Effector memory CD8-positive, alpha-beta T cell (primary cell): ENCODE measurements at regions not wholly inside any gene's neighbourhood (a gene's known extent, or its start where the extent isn't known, plus 50 kb on each side); places are given as distances from the start of the nearest gene placed in this dataset.

Experiments
- ATAC-seq: fragments of 150-1000 bp; cut with Tn5 transposase; replicated peaks from 2 replicates; pipeline ENCODE4 v1.10.0; 2021; ENCODE audit warnings: mild to moderate bottlenecking, moderate library complexity
- DNase-seq, 3 experiments: peaks; one replicate each; pipeline ENCODE4 v3.0.0; 2021
- H3K27ac Mint-ChIP-seq, 2 donors: one replicate each; pipeline ENCODE4 v1.8.0; 2022; ENCODE audit warnings: mild to moderate bottlenecking in 2 of 2, mixed read lengths in 2 of 2, moderate library complexity in 2 of 2
- H3K27me3 Mint-ChIP-seq, 2 donors: one replicate each; pipeline ENCODE4 v1.8.0; 2022; ENCODE audit warnings: mixed read lengths in 2 of 2
- H3K36me3 Mint-ChIP-seq: one replicate; pipeline ENCODE4 v1.8.0; 2022; ENCODE audit warnings: mild to moderate bottlenecking, moderate library complexity, mixed read lengths; ENCODE audit not compliant: insufficient read depth
- H3K4me1 Mint-ChIP-seq, 2 donors: one replicate each; pipeline ENCODE4 v1.8.0; 2022; ENCODE audit warnings: low read depth in 2 of 2, mixed read lengths in 2 of 2
- H3K4me3 Mint-ChIP-seq, 2 donors: one replicate each; pipeline ENCODE4 v1.8.0; 2022; ENCODE audit warnings: mild to moderate bottlenecking in 2 of 2, mixed read lengths in 2 of 2, moderate library complexity in 2 of 2
- H3K9me3 Mint-ChIP-seq, 2 donors: one replicate each; pipeline ENCODE4 v1.8.0; 2022; ENCODE audit warnings: mixed read lengths in 2 of 2

DNA sequence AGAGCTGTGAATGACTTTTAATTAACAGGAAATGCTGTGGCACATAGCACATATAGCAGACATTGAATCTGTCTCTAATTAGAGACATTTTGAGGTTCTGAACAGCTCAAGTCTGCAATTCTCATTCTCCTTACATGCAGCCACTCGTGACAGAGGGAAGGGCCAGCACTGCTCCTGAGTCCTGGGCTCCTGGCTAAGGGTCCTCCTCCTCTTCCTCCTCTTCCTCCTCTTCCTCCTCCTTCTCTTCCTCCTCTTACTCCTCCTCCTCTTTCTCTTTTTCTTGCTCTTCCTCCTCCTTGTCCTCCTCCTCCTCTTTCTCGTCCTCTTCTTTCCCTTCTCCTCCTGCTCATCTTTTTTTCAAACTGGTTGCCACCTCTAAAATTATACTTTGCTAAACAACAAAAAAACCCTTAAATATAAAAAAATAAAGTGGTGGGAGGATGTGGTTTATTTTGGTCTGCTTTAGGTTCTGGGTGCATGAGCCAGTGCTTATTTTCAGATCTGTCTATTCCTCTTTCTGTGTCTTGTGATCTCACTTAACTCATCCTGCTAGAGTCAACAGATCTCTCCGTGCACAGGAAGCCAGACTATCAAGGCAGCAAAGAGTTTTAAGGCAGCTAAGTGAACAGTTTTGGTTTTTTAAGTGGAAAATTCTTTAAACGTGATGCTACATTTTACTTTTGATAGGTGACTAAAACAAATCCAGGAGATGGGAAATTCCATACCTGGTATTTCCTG lies 159.3 kb downstream of the CD83 start:
- Mint-ChIP-seq H3K9me3 (peaks cover 0 to 2% of the 10 kb centered on the region in 2 donors), H3K4me3 (peak overlapping the region; percentile 36 to 84), H3K27ac (peak overlapping the region; percentile 79 to 97), H3K4me1 (peaks cover 25 to 31% of the 10 kb centered on the region in 2 donors), H3K27me3 (no peaks in the 10 kb centered on the region), H3K36me3 (peaks cover 4% of the 10 kb centered on the region)
- peak in 2 of 3 experiments; percentile 10 to 15 for DNase-seq
- ATAC-seq: peak; percentile 98

DNA sequence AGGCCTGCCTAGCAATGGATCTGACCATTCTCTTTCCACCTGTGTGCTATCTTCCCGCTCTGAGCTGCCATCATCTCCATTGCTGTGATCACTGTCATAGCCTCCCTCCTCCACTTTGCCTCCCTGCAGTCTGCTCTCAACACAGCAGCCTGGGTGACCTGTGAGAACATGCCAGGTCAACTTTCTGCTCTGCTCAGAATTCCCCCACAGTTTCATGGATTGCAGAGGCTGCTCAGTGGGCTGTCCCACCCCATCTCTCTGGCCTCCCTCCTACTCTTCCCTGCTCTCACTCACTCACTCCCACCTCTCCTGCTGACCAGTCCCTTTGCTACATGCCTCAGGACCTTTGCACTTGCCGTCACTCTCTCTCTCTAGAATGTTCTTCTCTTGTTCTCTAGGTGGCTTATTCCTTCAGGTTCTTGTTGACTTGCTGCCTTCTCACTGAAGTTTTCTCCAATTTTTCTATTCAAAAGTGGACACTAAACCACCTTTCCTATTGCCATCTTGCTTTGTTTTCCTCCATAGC lies 159.9 kb downstream of the CD83 start:
- no peak for DNase-seq
- H3K4me1 Mint-ChIP-seq: peaks cover 25 to 31% of the 10 kb centered on the region in 2 donors

DNA sequence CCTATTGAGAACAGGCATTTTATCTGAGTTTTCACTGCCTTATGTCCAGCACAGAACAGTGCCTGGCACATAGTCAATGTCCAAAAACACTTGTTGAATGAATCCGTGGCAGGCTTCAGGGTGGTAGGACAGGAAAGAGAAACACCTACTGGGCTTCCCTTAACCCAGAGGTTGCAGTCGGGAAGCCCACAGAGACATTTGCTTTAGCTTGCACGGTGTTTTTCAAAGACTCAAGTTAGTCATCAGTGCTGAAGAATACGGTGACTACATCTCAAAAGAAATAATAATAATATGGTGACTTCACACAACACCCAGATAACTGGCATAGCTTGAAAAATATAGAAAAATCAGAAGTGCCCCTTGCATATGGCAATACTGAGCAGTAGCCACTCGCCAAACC lies 160.4 kb downstream of the CD83 start:
- DNase-seq: no peak
- Mint-ChIP-seq H3K4me1 (peaks cover 25 to 31% of the 10 kb centered on the region in 2 donors), H3K27ac (peak overlapping the region; percentile 79 to 97), H3K36me3 (peaks cover 4% of the 10 kb centered on the region), H3K4me3 (peak overlapping the region in 1 of 2 donors; percentile 84), H3K9me3 (peaks cover 0 to 2% of the 10 kb centered on the region in 2 donors), H3K27me3 (no peaks in the 10 kb centered on the region)
- ATAC-seq: no peak

More for the DNA sequence above, 159.9 kb downstream of the CD83 start:
- H3K36me3 Mint-ChIP-seq: peaks cover 4% of the 10 kb centered on the region
- peak overlapping the region; percentile 79 to 97 for H3K27ac Mint-ChIP-seq
- no peaks in the 10 kb centered on the region for H3K27me3 Mint-ChIP-seq
- H3K9me3 Mint-ChIP-seq: peaks cover 0 to 2% of the 10 kb centered on the region in 2 donors
- peak; percentile 28 for ATAC-seq
- peak overlapping the region in 1 of 2 donors; percentile 84 for H3K4me3 Mint-ChIP-seq

DNA sequence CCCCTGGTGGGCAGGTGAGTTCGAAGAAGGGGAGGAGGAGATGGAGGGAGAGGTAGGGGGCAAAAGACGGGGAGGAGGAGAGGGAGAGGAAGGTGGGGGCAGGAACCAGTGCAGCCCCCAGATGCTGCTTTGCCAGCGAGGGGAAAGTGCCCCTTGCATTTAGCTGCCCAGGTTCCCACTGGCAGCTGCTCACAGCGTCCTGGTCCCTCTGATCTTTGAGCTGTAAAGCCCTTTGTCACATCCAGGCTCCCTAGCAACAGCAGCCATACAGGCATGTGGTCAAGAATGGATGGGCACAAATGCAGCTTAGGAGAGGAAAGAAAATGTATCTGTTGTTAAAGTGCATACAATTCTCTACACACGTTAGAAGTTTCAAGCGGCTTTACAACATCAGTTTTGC lies 160.9 kb downstream of the CD83 start:
- Mint-ChIP-seq H3K9me3 (peaks cover 0 to 2% of the 10 kb centered on the region in 2 donors), H3K4me3 (no peak overlapping the region), H3K4me1 (peaks cover 25 to 31% of the 10 kb centered on the region in 2 donors), H3K27ac (no peak overlapping the region), H3K27me3 (no peaks in the 10 kb centered on the region), H3K36me3 (peaks cover 4% of the 10 kb centered on the region)
- no peak for ATAC-seq
- DNase-seq: no peak

DNA sequence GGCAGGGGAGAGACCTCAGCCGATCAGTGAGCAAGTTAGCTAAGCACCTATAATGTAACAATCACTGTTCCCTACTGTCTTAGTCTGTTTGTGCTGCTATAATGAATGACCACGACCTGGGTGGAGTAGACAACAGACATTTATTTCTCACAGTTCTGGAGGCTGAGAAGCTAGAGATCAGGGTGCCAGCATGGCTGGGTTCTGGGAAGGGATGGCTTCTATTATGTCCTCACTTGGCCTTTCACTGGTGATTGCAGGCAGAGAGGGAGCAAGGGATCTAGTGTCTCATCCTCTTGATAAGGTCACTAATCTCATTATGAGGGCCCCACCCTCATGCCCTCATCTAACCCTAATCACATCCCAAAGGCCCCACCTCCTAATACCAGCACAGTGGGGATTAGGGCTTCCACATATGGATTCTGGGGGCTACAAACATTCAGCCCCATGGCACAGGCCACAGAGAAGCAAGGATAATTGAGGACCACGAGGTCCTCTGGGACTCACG lies 162.5 kb downstream of the CD83 start:
- Mint-ChIP-seq H3K4me1 (peaks cover 23 to 31% of the 10 kb centered on the region in 2 donors), H3K36me3 (peaks cover 7% of the 10 kb centered on the region), H3K4me3 (no peak overlapping the region), H3K9me3 (peaks cover 0 to 2% of the 10 kb centered on the region in 2 donors), H3K27me3 (no peaks in the 10 kb centered on the region), H3K27ac (no peak overlapping the region)
- DNase-seq: no peak
- no peak for ATAC-seq

DNA sequence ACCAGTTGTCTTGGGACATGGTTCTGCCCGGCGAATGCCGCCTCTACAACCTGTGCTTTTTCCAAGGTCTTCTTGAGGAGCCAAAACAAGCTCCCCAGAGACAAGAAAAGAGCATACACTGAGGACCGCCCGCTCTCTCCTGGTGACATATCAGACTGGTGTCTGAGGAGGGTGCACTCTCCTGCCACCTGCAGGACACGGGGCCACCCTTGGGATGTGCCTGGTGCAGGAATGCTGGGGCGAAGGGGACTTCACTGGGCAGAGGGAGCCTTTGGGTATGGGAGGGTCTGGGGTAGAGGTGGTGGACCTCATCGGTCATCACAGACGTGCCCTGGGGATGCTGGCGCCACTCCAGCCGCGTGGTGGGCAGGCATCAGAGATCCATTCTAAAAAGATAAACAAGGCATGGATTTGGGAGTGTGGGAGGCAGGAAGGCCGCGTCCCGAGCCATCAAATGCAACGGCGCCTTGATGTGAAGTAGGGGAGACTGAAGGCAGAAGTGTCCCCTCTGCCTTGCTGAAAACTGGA lies 163.3 kb downstream of the CD83 start:
- no peak for DNase-seq
- Mint-ChIP-seq H3K4me1 (peaks cover 17 to 25% of the 10 kb centered on the region in 2 donors), H3K9me3 (peaks cover 0 to 2% of the 10 kb centered on the region in 2 donors), H3K27ac (no peak overlapping the region), H3K36me3 (peaks cover 7% of the 10 kb centered on the region), H3K27me3 (no peaks in the 10 kb centered on the region), H3K4me3 (no peak overlapping the region)
- ATAC-seq: no peak

DNA sequence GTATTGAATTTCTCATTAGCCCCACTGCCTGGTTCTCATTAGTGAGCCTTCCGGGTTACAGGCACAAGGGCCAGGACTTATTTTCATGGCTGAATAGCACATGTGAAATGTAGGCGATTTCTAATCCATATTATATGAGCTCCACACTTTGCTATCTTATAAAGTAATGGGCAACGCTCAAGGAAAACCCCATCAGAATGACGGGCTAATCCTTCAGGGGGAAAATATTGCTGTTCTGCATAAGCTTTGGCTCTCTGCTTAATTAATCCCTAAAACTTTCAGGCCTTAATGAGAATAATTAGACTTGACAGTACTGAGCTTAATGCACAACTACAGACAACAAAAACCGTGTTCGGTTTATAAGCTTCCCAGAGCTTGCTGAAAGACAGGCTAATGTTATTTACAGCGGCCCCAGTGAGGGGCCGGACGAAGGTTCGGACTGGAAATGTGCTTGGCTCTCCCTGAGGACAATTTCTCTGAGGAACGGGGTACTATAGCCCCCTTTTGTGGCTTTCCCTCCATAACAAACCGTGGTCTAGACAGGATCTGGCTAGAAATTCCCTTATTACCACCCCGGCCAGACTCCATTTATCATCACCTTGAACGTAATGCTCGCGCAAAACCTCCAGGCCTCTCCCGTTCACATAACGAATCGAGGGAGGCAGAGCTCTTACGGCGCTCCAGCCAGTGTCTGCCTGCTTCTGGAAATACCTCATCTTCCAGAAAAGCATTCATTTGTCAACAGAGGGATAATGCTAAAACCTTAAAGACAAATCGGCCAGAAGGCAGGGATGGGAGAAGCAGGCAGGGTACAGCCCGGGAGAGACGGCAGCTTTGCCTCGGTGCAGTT lies 164.5 kb downstream of the CD83 start:
- Mint-ChIP-seq H3K9me3 (peaks cover 0 to 2% of the 10 kb centered on the region in 2 donors), H3K27ac (no peak overlapping the region)
- ATAC-seq: no peak

DNA sequence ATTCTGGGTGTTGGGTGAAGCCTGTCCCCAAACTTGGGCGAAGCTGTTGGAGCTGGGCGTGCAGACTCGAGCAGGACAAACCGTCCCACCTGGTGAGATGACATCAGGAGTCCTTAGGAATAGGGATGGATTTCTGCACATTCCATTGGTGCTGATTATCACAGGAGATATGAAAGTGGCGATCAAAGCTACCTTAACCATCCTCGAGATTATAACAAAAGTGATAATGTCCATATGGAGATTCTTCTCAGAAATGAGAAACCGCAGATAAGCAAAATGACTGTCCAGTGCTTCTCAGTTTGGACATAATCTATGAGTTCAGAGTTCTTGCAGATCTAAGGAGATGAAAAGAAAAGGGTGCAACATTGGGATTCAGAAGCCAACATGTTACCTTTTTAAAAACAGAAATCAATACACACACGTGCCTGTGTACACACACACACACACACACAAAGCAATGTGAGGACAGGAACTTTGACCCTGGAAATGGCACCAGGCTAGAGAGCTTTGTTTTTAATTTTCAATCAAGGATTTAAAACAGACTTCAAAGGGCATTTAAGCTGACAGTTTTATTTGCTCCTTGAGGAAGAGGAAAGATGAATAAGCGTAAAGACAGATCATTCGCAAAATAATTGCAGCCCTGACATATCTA lies 165.4 kb downstream of the CD83 start:
- Mint-ChIP-seq H3K4me3 (no peak overlapping the region), H3K36me3 (peaks cover 3% of the 10 kb centered on the region), H3K4me1 (peaks cover 0 to 3% of the 10 kb centered on the region in 2 donors), H3K9me3 (peaks cover 0 to 2% of the 10 kb centered on the region in 2 donors), H3K27ac (no peak overlapping the region), H3K27me3 (no peaks in the 10 kb centered on the region)
- ATAC-seq: no peak
- no peak for DNase-seq

More for the DNA sequence above, 164.5 kb downstream of the CD83 start:
- Mint-ChIP-seq H3K4me1 (peaks cover 6 to 13% of the 10 kb centered on the region in 2 donors), H3K36me3 (peaks cover 3% of the 10 kb centered on the region), H3K27me3 (no peaks in the 10 kb centered on the region), H3K4me3 (no peak overlapping the region)
- no peak for DNase-seq

DNA sequence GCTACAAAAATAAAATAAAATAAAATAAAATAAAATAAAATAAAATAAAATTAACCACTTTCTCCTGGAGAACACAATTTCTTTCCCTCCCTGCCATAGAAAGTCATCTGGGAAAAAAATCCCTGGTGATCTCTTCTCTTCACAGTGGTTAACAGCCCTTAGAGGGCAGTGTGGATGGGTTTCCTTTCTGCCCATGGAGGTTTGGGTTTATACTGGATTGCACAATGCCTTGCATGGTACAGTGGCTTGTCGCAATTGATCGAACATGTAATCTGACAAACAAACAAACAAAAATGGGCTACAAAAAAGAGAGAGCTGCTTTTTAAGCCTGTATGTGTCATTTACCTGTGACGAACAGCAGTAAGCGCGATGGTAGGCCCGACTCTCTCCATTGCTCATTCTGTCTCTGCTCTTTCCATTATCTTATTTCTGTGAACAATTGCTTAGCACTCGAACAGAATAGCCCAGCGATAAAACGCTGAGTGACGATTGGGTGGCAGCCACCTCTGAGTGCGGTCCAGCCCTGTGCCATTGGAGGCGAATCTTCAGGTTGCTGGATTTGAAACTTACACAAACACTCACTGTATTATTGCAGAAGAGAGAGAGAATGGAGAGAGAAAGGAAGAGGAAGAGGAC lies 166.1 kb downstream of the CD83 start:
- DNase-seq (no peak), ATAC-seq (no peak)
- H3K4me3 Mint-ChIP-seq: no peak overlapping the region
- H3K27ac Mint-ChIP-seq: no peak overlapping the region
- peaks cover 0 to 2% of the 10 kb centered on the region in 2 donors for H3K9me3 Mint-ChIP-seq
- H3K4me1 Mint-ChIP-seq: no peaks in the 10 kb centered on the region
- no peaks in the 10 kb centered on the region for H3K27me3 Mint-ChIP-seq
- peaks cover 3% of the 10 kb centered on the region for H3K36me3 Mint-ChIP-seq

DNA sequence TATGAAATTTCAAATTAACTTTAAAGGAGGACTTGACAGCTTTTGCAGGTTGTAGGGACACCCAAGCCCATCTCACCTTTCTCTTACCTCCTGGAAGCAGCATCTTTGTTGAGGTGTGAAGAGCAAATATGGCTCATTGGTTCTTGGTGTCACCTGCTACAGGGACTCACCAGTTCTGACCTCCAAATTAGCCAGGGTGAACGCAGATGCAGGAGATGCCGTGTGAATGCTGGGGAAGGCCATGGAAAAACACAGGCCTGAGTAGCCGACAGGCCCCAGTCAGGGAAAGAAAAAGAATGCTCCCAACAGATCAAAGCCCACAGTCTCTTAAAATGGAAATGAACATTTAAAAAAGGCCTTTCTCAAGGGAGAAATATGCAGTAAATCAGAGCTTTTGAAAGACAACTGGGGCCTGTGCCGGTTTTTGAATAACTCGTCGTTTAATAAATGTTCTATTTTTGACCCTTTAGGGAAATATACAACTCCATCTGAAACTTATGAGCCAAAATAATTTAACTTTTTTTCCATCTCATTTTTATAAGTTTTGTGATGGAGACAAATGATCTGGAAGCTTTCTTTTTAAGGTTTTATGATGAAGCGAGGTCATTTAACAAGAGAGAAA lies 167.5 kb downstream of the CD83 start:
- Mint-ChIP-seq H3K27ac (no peak overlapping the region), H3K4me1 (no peaks in the 10 kb centered on the region), H3K4me3 (no peak overlapping the region), H3K27me3 (no peaks in the 10 kb centered on the region), H3K9me3 (peaks cover 0 to 2% of the 10 kb centered on the region in 2 donors), H3K36me3 (peaks cover 3% of the 10 kb centered on the region)
- DNase-seq: no peak
- no peak for ATAC-seq

DNA sequence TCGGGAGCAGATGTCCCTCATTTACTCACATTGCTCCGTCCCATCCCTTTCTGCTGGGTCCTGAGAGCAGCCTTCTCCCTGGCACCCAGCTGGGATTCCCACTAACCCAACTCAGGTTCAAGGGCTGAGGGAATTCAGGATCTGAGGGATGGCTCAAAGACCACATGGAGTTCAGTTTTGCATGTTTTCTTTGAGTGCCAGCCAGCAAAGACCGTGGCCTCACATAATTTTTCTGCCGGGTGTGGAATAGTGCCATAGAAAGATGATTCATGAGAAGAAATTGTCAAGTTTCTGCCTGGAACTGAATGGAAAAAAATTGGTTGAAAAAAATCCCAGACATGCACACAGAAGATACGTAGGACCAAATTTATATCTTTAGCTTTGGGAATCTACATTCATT lies 168.6 kb downstream of the CD83 start:
- ATAC-seq: no peak
- H3K4me3 Mint-ChIP-seq: no peak overlapping the region
- no peaks in the 10 kb centered on the region for H3K9me3 Mint-ChIP-seq
- DNase-seq: no peak
- no peak overlapping the region for H3K27ac Mint-ChIP-seq
- no peaks in the 10 kb centered on the region for H3K27me3 Mint-ChIP-seq
- H3K4me1 Mint-ChIP-seq: peaks cover 3 to 4% of the 10 kb centered on the region in 2 donors
- H3K36me3 Mint-ChIP-seq: peaks cover 3% of the 10 kb centered on the region
